Left ventricle myocardium inferior (tissue), 1 donor: ENCODE measurements at regions not wholly inside any gene's neighbourhood (a gene's known extent, or its start where the extent isn't known, plus 50 kb on each side); places are given as distances from the start of the nearest gene placed in this dataset.
"Not testable (repeated sequence)": the region's sequence is repeated elsewhere in the genome, so short reads cannot be mapped to it uniquely, and the experiment has no call there.

Experiments
- DNase-seq: peaks from one replicate; pipeline ENCODE4 v3.0.0-alpha.2; 2020
- H3K27ac ChIP-seq: fragments of 200-600 bp; replicated peaks from 2 replicates; pipeline ENCODE4 v1.8.0; 2021
- H3K27me3 ChIP-seq: fragments of 200-600 bp; 2 replicates; pipeline ENCODE4 v1.8.0; 2021; ENCODE audit warnings: low read depth
- H3K36me3 ChIP-seq: fragments of 200-600 bp; 2 replicates; pipeline ENCODE4 v1.8.0; 2021
- H3K4me1 ChIP-seq: fragments of 200-600 bp; 2 replicates; pipeline ENCODE4 v1.8.0; 2021
- H3K4me3 ChIP-seq: fragments of 200-600 bp; 2 replicates; pipeline ENCODE4 v1.8.0; 2021; ENCODE audit warnings: mild to moderate bottlenecking, moderate library complexity
- H3K9me3 ChIP-seq: fragments of 200-600 bp; replicated peaks from 2 replicates; pipeline ENCODE4 v1.8.0; 2021
- CTCF ChIP-seq: fragments of 200-600 bp; IDR thresholded peaks from 2 replicates; pipeline ENCODE4 v1.8.0; 2021; ENCODE audit warnings: antibody characterized with exemption, mild to moderate bottlenecking, borderline replicate concordance
- intact Hi-C: fragments of 100-400 bp; cut with micrococcal nuclease; formaldehyde crosslinking; loops from one replicate; pipeline ENCODE4 v1.11.0; 2022
- donor health status: DM: no; HTN: yes; CAD: no; lungs with severe emphysema.

- H3K4me3 ChIP-seq: no peak overlapping the region
- H3K36me3 ChIP-seq: no peaks in the 10 kb centered on the region
- TF ChIP-seq CTCF: no peak
- intact Hi-C loops: no loop called here
- no peaks in the 10 kb centered on the region for H3K27me3 ChIP-seq
- no peak overlapping the region for H3K27ac ChIP-seq
- no peak for DNase-seq
- peaks cover 20% of the 10 kb centered on the region for H3K9me3 ChIP-seq
- H3K4me1 ChIP-seq: no peaks in the 10 kb centered on the region
These were observed 94.2 kb upstream of the DNAJC1 start for GRCh38 chr10:22097696-22098095.

GRCh38 chr10:22091260-22091659, 87.7 kb upstream of the DNAJC1 start:
- H3K27ac ChIP-seq, H3K9me3 ChIP-seq, H3K36me3 ChIP-seq, H3K4me3 ChIP-seq, intact Hi-C loops, H3K27me3 ChIP-seq, DNase-seq: not testable (repeated sequence)
- H3K4me1 ChIP-seq: peaks cover 11% of the 10 kb centered on the region

DNA sequence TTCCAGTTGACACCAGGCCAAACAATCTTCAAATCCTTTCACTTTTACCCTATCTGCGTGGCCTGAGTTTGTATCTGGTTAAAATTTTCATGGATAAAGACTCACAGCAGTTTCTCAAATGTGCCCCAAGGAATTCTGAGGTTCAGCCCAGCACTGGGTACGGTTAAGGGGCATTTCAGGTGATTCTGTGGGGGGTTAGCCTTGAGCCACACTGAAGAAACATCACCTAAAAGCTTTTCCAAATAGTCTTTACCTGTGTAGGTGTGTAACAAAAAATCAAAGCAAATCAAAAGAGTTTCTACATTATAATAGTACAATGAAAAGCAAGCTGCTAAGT, 83.8 kb upstream of the DNAJC1 start:
- TF ChIP-seq CTCF: no peak
- intact Hi-C loops: no loop called here
- Histone ChIP-seq H3K27me3 (no peaks in the 10 kb centered on the region), H3K36me3 (no peaks in the 10 kb centered on the region), H3K9me3 (peaks cover 3% of the 10 kb centered on the region), H3K27ac (peak overlapping the region; percentile 68), H3K4me1 (peaks cover 18% of the 10 kb centered on the region), H3K4me3 (no peak overlapping the region)
- DNase-seq: no peak

DNA sequence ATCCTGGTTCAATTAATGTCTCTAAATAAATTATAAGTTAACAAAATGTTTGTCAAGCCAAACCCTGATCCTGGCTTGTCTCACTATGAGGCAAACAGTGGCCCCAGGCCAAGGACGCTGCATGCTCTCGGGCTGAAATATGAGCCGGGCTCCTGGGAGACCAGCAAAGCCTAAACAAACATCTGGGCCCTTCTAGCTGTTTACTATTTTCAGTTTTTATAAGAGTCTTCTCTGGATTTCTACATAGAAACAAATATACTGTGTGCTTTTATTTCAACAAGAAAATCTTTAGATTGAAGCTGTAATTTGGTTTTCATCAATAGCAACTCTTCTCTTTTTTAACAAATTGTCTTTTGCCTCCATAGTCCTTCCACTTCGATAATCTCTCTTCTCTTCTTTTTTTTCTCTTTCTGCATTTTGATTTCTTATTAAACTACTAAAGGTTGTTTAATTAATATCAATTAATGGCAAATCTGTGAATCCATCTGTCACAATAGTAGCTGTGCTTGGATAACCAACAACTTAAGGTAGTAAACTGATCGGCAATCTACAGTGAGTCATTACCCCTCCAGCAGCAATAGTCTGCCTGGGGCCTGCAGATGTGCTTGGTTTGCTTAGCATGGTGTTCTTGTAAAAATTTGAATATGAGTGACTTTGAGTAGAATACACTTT, 83.3 kb upstream of the DNAJC1 start:
- DNase-seq: peak; percentile 90
- no peaks in the 10 kb centered on the region for H3K27me3 ChIP-seq
- intact Hi-C loops: no loop called here
- no peak for TF ChIP-seq CTCF
- H3K27ac ChIP-seq: peak overlapping the region; percentile 68
- H3K36me3 ChIP-seq: no peaks in the 10 kb centered on the region
- H3K4me3 ChIP-seq: no peak overlapping the region
- H3K9me3 ChIP-seq: peaks cover 3% of the 10 kb centered on the region
- peaks cover 18% of the 10 kb centered on the region for H3K4me1 ChIP-seq

- H3K36me3 ChIP-seq, intact Hi-C loops, H3K27ac ChIP-seq, H3K4me1 ChIP-seq, H3K4me3 ChIP-seq, H3K27me3 ChIP-seq, DNase-seq: not testable (repeated sequence)
- peaks cover 10% of the 10 kb centered on the region for H3K9me3 ChIP-seq
These were observed 76.4 kb upstream of the DNAJC1 start for GRCh38 chr10:22079921-22080320.

DNA sequence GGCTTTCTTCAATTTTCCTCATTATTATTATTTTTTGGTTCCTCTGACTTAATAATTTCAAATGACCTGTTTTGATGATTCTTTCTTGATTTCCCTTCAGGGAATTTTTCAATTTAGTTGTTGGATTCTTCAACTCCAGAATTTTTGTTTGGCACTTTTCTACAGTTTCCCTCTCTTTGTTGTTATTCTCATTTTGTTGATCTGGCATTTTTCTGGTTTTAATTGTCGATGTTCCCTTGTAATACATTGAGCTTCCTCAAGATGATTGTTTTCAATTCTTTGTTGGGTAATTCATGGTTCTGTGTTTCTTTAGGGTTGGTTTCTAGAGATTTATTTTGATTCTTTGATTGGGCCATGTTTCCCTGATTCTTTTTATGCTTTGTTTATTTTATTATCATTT, 67.8 kb upstream of the DNAJC1 start:
- peaks cover 59% of the 10 kb centered on the region for H3K9me3 ChIP-seq
- intact Hi-C loops: no loop called here
- H3K27me3 ChIP-seq: no peaks in the 10 kb centered on the region
- no peak overlapping the region for H3K4me3 ChIP-seq
- H3K4me1 ChIP-seq: no peaks in the 10 kb centered on the region
- no peak for TF ChIP-seq CTCF
- DNase-seq: no peak
- H3K36me3 ChIP-seq: no peaks in the 10 kb centered on the region
- no peak overlapping the region for H3K27ac ChIP-seq
